ENCODE measurements at regions not wholly inside any gene's neighbourhood (a gene's known extent, or its start where the extent isn't known, plus 50 kb on each side); places are given as distances from the start of the nearest gene placed in this dataset.

DNA sequence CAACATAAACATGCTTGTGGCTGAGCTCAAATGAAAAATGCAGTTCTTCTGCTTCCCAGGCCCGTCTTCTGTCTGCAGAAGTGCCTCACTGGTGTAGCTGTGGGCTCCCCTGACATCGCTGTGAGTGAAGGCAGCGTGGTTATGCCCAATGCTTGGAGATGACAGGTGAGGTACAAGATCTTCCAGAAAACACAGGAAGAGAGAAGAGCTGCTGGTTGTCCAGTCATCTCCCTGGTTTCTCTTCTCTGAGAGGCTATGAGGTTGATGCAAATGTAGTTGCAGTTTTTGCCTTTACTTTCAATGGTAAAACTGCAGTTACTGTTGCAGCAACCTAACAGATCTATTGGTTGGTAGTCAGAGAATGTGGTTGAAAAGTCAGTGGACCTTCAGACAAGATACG is 223.6 kb downstream of the GATA3 start:
- H3K4me3 ChIP-seq (ENCODE audit: severe bottlenecking): no peak overlapping the region
- no peak overlapping the region for H3K27ac ChIP-seq (ENCODE audit: poor library complexity, severe bottlenecking)
- DNase-seq (ENCODE audit: low spot score) (no peak), ATAC-seq (ENCODE audit: low read depth) (no peak)
- peaks cover 18% of the 10 kb centered on the region for H3K4me1 ChIP-seq (ENCODE audit: insufficient read depth, poor library complexity, severe bottlenecking)
- H3K36me3 ChIP-seq (ENCODE audit: low read depth): no peaks in the 10 kb centered on the region
- TF ChIP-seq, protein P1, sequence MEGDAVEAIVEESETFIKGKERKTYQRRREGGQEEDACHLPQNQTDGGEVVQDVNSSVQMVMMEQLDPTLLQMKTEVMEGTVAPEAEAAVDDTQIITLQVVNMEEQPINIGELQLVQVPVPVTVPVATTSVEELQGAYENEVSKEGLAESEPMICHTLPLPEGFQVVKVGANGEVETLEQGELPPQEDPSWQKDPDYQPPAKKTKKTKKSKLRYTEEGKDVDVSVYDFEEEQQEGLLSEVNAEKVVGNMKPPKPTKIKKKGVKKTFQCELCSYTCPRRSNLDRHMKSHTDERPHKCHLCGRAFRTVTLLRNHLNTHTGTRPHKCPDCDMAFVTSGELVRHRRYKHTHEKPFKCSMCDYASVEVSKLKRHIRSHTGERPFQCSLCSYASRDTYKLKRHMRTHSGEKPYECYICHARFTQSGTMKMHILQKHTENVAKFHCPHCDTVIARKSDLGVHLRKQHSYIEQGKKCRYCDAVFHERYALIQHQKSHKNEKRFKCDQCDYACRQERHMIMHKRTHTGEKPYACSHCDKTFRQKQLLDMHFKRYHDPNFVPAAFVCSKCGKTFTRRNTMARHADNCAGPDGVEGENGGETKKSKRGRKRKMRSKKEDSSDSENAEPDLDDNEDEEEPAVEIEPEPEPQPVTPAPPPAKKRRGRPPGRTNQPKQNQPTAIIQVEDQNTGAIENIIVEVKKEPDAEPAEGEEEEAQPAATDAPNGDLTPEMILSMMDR (IDR thresholded peaks at IDR 0.05; ENCODE audit: poor library complexity, severe bottlenecking): no peak
- H3K27me3 ChIP-seq (ENCODE audit: insufficient read depth, poor library complexity, severe bottlenecking): no peaks in the 10 kb centered on the region
- no peaks in the 10 kb centered on the region for H3K9me3 ChIP-seq (ENCODE audit: severe bottlenecking)

DNA sequence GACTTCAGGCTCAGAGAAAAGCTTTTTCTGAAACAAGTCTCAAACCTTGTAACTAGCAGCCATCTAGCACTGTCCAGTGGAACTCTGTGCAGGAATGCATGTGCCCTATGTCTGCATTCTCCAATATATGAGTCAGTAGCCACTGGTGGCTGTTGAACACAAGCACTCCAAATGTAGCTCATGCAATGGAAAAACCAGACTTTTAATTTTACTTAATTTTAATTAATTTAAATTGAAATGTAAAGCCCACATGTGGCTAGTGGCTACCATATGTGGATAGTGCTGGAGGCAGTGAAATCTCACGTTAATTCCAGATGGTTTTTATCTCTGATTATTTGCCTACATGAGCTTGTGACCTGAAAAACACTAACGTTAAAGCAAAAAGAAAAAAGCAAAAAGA is 225.1 kb downstream of the GATA3 start:
- TF ChIP-seq, protein P1 (IDR thresholded peaks at IDR 0.05; ENCODE audit: poor library complexity, severe bottlenecking): no peak
- no peaks in the 10 kb centered on the region for H3K36me3 ChIP-seq (ENCODE audit: low read depth)
- peaks cover 5% of the 10 kb centered on the region for H3K4me1 ChIP-seq (ENCODE audit: insufficient read depth, poor library complexity, severe bottlenecking)
- no peak overlapping the region for H3K27ac ChIP-seq (ENCODE audit: poor library complexity, severe bottlenecking)
- ATAC-seq (ENCODE audit: low read depth): peak; percentile 94
- no peak for DNase-seq (ENCODE audit: low spot score)
- no peaks in the 10 kb centered on the region for H3K9me3 ChIP-seq (ENCODE audit: severe bottlenecking)
- no peak overlapping the region for H3K4me3 ChIP-seq (ENCODE audit: severe bottlenecking)
- no peaks in the 10 kb centered on the region for H3K27me3 ChIP-seq (ENCODE audit: insufficient read depth, poor library complexity, severe bottlenecking)

GRCh38 chr10:8280946-8281345 is 226.5 kb downstream of the GATA3 start:
- no peak overlapping the region for H3K4me3 ChIP-seq (ENCODE audit: severe bottlenecking)
- H3K27me3 ChIP-seq (ENCODE audit: insufficient read depth, poor library complexity, severe bottlenecking): no peaks in the 10 kb centered on the region
- no peaks in the 10 kb centered on the region for H3K36me3 ChIP-seq (ENCODE audit: low read depth)
- peaks cover 5% of the 10 kb centered on the region for H3K4me1 ChIP-seq (ENCODE audit: insufficient read depth, poor library complexity, severe bottlenecking)
- H3K9me3 ChIP-seq (ENCODE audit: severe bottlenecking): no peaks in the 10 kb centered on the region
- DNase-seq (ENCODE audit: low spot score): no peak
- H3K27ac ChIP-seq (ENCODE audit: poor library complexity, severe bottlenecking): no peak overlapping the region
- no peak for ATAC-seq (ENCODE audit: low read depth)
- TF ChIP-seq, protein P1 (IDR thresholded peaks at IDR 0.05; ENCODE audit: poor library complexity, severe bottlenecking): no peak

- no peaks in the 10 kb centered on the region for H3K9me3 ChIP-seq (ENCODE audit: severe bottlenecking)
- no peaks in the 10 kb centered on the region for H3K27me3 ChIP-seq (ENCODE audit: insufficient read depth, poor library complexity, severe bottlenecking)
- TF ChIP-seq, protein P1 (IDR thresholded peaks at IDR 0.05; ENCODE audit: poor library complexity, severe bottlenecking): no peak
- DNase-seq (ENCODE audit: low spot score) (no peak), ATAC-seq (ENCODE audit: low read depth) (no peak)
- no peaks in the 10 kb centered on the region for H3K36me3 ChIP-seq (ENCODE audit: low read depth)
- H3K4me1 ChIP-seq (ENCODE audit: insufficient read depth, poor library complexity, severe bottlenecking): peaks cover 5% of the 10 kb centered on the region
- H3K27ac ChIP-seq (ENCODE audit: poor library complexity, severe bottlenecking): no peak overlapping the region
- H3K4me3 ChIP-seq (ENCODE audit: severe bottlenecking): no peak overlapping the region
Measured at GRCh38 chr10:8282340-8282739, 227.9 kb downstream of the GATA3 start.

GRCh38 chr10:8283166-8283905 is 228.8 kb downstream of the GATA3 start:
- DNase-seq (ENCODE audit: low spot score): no peak
- no peaks in the 10 kb centered on the region for H3K27me3 ChIP-seq (ENCODE audit: insufficient read depth, poor library complexity, severe bottlenecking)
- H3K4me3 ChIP-seq (ENCODE audit: severe bottlenecking): no peak overlapping the region
- no peak overlapping the region for H3K27ac ChIP-seq (ENCODE audit: poor library complexity, severe bottlenecking)
- ATAC-seq (ENCODE audit: low read depth): no peak
- H3K36me3 ChIP-seq (ENCODE audit: low read depth): no peaks in the 10 kb centered on the region
- peaks cover 5% of the 10 kb centered on the region for H3K4me1 ChIP-seq (ENCODE audit: insufficient read depth, poor library complexity, severe bottlenecking)
- TF ChIP-seq, protein P1 (IDR thresholded peaks at IDR 0.05; ENCODE audit: poor library complexity, severe bottlenecking): no peak
- no peaks in the 10 kb centered on the region for H3K9me3 ChIP-seq (ENCODE audit: severe bottlenecking)

All from RWPE2 (cell line).